ENCODE measurements at regions not wholly inside any gene's neighbourhood (a gene's known extent, or its start where the extent isn't known, plus 50 kb on each side); places are given as distances from the start of the nearest gene placed in this dataset.

DNA sequence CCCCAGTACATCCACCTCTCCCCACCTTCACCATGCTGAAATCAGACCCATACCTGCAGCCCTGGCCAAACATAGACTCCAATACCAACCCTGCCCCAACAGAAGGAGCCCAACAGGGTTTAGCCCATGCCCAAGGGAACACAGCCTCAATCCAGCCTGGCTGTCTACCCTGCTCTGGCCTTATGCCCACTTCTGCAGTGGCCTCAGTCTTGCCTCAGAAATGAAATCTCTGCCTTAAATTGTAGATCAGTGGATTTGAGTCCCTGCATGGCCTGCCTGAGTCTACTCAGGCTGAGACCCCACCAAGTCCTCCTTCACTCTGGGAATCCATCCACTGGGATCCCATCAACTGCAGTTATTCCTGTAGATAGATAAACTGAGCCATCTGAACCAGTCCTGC is 97.6 kb upstream of the GJB5 start (continued):
- no peak for TF ChIP-seq TBL1XR1 (IDR thresholded peaks at IDR 0.05; ENCODE audit: low read length in 2 of 2)
- TF ChIP-seq U2AF2 (optimal IDR thresholded peaks at IDR 0.05; ENCODE audit: low read depth, low read length) = no peak
- TF ChIP-seq PURB (CRISPR knock-in tag; IDR thresholded peaks at IDR 0.05; ENCODE audit: low read depth) = no peak
- no peak for TF ChIP-seq SMAD1 (IDR thresholded peaks at IDR 0.05; ENCODE audit: low read depth, low read length, partially characterized antibody)
- TF ChIP-seq, protein P1, sequence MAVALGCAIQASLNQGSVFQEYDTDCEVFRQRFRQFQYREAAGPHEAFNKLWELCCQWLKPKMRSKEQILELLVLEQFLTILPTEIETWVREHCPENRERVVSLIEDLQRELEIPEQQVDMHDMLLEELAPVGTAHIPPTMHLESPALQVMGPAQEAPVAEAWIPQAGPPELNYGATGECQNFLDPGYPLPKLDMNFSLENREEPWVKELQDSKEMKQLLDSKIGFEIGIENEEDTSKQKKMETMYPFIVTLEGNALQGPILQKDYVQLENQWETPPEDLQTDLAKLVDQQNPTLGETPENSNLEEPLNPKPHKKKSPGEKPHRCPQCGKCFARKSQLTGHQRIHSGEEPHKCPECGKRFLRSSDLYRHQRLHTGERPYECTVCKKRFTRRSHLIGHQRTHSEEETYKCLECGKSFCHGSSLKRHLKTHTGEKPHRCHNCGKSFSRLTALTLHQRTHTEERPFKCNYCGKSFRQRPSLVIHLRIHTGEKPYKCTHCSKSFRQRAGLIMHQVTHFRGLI (CRISPR knock-in tag; IDR thresholded peaks at IDR 0.05) = no peak
- TF ChIP-seq CSDE1 (IDR thresholded peaks at IDR 0.05) = no peak

GRCh38 chr1:34657849-34658248 is 97.0 kb upstream of the GJB5 start:
- 0% methylated on average over 2 of the region's 2 CpGs for WGBS (ENCODE audit: insufficient coverage, low coverage, missing lambda C conversion rate)
- H3K9me1 ChIP-seq (ENCODE audit: control insufficient read depth, insufficient read depth, low read length) = no peaks in the 10 kb centered on the region
- no peak for DNase-seq (ENCODE audit: extremely low read depth in 1 of 4, low spot score in 3 of 4)
- ATAC-seq = no peak
- CTCF ChIA-PET (ENCODE audit: low intra/inter-chr PET ratio) = no interaction called here
- H3K36me3 ChIP-seq (ENCODE audit: control insufficient read depth, insufficient read depth, low read length) = no peaks in the 10 kb centered on the region
- intact Hi-C loops (cut with micrococcal nuclease) (no loop called here), in situ Hi-C loops (cut with MboI) (no loop called here)
- BruUV-seq (replicated peaks) = no TSS peak
- H3K27me3 ChIP-seq (ENCODE audit: control insufficient read depth in 2 of 2, insufficient read depth in 2 of 2, low read length in 2 of 2) = peaks cover 2 to 18% of the 10 kb centered on the region in 2 experiments; a peak in 2 of 5 replicates
- no peaks in the 10 kb centered on the region for H3K9me3 ChIP-seq (replicated peaks; ENCODE audit: control insufficient read depth, insufficient read depth, low read depth, low read length)
- no peak overlapping the region for H3K9ac ChIP-seq (ENCODE audit: insufficient read depth in 1 of 2, low read depth in 2 of 2, low read length in 2 of 2)
- no peak for TF ChIP-seq TBL1XR1 (IDR thresholded peaks at IDR 0.05; ENCODE audit: low read length in 2 of 2)
- no peak for TF ChIP-seq JUN (IDR thresholded peaks at IDR 0.05; ENCODE audit: borderline replicate concordance, low read depth, low read length)
- no peak for TF ChIP-seq JUN (CRISPR knock-in tag; IDR thresholded peaks at IDR 0.05; ENCODE audit: borderline replicate concordance)
- TF ChIP-seq ZNF695 (CRISPR knock-in tag; IDR thresholded peaks at IDR 0.05) = no peak
- TF ChIP-seq RBM39 (optimal IDR thresholded peaks at IDR 0.05; ENCODE audit: low read depth, low read length) = no peak
- no peak for TF ChIP-seq C11orf30 (IDR thresholded peaks at IDR 0.05; ENCODE audit: low read depth)
- no peak for TF ChIP-seq HOMEZ (CRISPR knock-in tag; IDR thresholded peaks at IDR 0.05)
- TF ChIP-seq BRCA1 (IDR thresholded peaks at IDR 0.05) = no peak
- no peak for TF ChIP-seq BRCA1 (CRISPR knock-in tag; IDR thresholded peaks at IDR 0.05)
- no peak for TF ChIP-seq RUNX1 (IDR thresholded peaks at IDR 0.05; ENCODE audit: low read depth)
- TF ChIP-seq ESRRB (CRISPR knock-in tag; IDR thresholded peaks at IDR 0.05; ENCODE audit: borderline replicate concordance) = no peak
- TF ChIP-seq SMAD4 (CRISPR knock-in tag; conservative IDR thresholded peaks at IDR 0.05) = no peak
- TF ChIP-seq SMAD1 (IDR thresholded peaks at IDR 0.05; ENCODE audit: low read depth, low read length, partially characterized antibody) = no peak
- no peak for TF ChIP-seq FUS (optimal IDR thresholded peaks at IDR 0.05; ENCODE audit: low read depth, low read length)
- TF ChIP-seq MTA2 (IDR thresholded peaks at IDR 0.05; ENCODE audit: low read depth) = no peak
- no peak for TF ChIP-seq ZNF140 (CRISPR knock-in tag; IDR thresholded peaks at IDR 0.05)
- no peak for TF ChIP-seq NCOA4 (IDR thresholded peaks at IDR 0.05; ENCODE audit: partially characterized antibody)
- no peak for TF ChIP-seq CEBPG (CRISPR knock-in tag; IDR thresholded peaks at IDR 0.05)
- TF ChIP-seq CEBPG (tag; conservative IDR thresholded peaks at IDR 0.05 in 1 of 2, IDR thresholded peaks at IDR 0.05 in 1 of 2) = no peak
- FAIRE-seq = no peak
- H3K4me2 ChIP-seq (ENCODE audit: insufficient read depth, low read length) = no peak overlapping the region
- H2AFZ ChIP-seq (ENCODE audit: low read depth, low read length) = no peak overlapping the region
- no peaks in the 10 kb centered on the region for H3K4me1 ChIP-seq (replicated peaks in 1 of 2; ENCODE audit: control insufficient read depth in 2 of 2, insufficient read depth in 2 of 2, low read length in 2 of 2)
- no peak overlapping the region for H3K4me3 ChIP-seq
- no peaks in the 10 kb centered on the region for H3K79me2 ChIP-seq (ENCODE audit: control insufficient read depth, insufficient read depth, low read length)
- no peak overlapping the region for H3K27ac ChIP-seq (ENCODE audit: extremely low read depth, low read depth, low read length)
- POLR2A ChIA-PET = interaction anchor here (0.6 to 0.8 kb wide), 4 partner anchors 21 to 1447 kb away, joined by 3 to 4 read pairs (median 4); no protein-coding TSS in a partner anchor
- no peaks in the 10 kb centered on the region for H4K20me1 ChIP-seq (replicated peaks; ENCODE audit: control insufficient read depth, insufficient read depth, low read length)

Data from K562 (cell line).